GM12864 (cell line): ENCODE measurements at regions not wholly inside any gene's neighbourhood (a gene's known extent, or its start where the extent isn't known, plus 50 kb on each side); places are given as distances from the start of the nearest gene placed in this dataset.

Experiments used
- DNase-seq: peaks from one replicate; pipeline ENCODE4 v3.0.0-alpha.2; 2011; ENCODE audit warnings: low read depth
- H3K4me3 ChIP-seq: 2 replicates; pipeline ENCODE4 v1.5.1; 2011; ENCODE audit warnings: mild to moderate bottlenecking, low read depth, low read length, control low read depth
- TF ChIP-seq, protein P1 (sequence below): IDR thresholded peaks from 2 replicates; pipeline ENCODE4 v1.5.1; 2011; ENCODE audit warnings: low read depth, mild to moderate bottlenecking, moderate library complexity, low read length, control low read depth, inconsistent platforms; ENCODE audit errors: missing control alignments

- TF ChIP-seq, protein P1, sequence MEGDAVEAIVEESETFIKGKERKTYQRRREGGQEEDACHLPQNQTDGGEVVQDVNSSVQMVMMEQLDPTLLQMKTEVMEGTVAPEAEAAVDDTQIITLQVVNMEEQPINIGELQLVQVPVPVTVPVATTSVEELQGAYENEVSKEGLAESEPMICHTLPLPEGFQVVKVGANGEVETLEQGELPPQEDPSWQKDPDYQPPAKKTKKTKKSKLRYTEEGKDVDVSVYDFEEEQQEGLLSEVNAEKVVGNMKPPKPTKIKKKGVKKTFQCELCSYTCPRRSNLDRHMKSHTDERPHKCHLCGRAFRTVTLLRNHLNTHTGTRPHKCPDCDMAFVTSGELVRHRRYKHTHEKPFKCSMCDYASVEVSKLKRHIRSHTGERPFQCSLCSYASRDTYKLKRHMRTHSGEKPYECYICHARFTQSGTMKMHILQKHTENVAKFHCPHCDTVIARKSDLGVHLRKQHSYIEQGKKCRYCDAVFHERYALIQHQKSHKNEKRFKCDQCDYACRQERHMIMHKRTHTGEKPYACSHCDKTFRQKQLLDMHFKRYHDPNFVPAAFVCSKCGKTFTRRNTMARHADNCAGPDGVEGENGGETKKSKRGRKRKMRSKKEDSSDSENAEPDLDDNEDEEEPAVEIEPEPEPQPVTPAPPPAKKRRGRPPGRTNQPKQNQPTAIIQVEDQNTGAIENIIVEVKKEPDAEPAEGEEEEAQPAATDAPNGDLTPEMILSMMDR, result no peak
- H3K4me3 ChIP-seq, result no peak overlapping the region
- no peak for DNase-seq
These were observed 1862.4 kb upstream of the RAG2 start for GRCh38 chr11:38460429-38460828.

- DNase-seq, result no peak
- TF ChIP-seq, protein P1, result no peak
- H3K4me3 ChIP-seq, result no peak overlapping the region
These were observed 1858.3 kb upstream of the RAG2 start for GRCh38 chr11:38456371-38456770.

- H3K4me3 ChIP-seq, result no peak overlapping the region
- TF ChIP-seq, protein P1, result no peak
- no peak for DNase-seq
These were observed 1850.2 kb upstream of the RAG2 start for GRCh38 chr11:38448284-38448683.

DNA sequence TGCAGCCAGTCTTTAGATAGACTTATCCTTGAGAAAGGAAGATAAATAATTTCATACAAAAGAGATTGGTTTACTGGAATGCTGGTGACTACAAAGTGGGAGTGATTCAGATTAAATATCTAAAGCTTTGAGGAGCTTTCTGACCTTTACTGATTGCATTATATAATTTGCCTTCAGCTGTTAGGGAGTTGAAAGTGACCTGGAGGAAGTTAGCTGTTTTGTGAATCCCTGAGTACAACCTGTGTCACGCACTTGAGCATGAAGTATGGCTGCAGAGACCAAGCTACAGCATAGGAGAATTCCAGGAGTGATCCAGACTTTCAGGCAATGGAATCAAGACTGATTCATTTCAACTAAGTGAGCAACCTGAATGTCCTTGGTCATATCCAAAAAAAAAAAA lies 1848.3 kb upstream of the RAG2 start:
- DNase-seq, result no peak
- TF ChIP-seq, protein P1, result no peak
- H3K4me3 ChIP-seq, result no peak overlapping the region

DNA sequence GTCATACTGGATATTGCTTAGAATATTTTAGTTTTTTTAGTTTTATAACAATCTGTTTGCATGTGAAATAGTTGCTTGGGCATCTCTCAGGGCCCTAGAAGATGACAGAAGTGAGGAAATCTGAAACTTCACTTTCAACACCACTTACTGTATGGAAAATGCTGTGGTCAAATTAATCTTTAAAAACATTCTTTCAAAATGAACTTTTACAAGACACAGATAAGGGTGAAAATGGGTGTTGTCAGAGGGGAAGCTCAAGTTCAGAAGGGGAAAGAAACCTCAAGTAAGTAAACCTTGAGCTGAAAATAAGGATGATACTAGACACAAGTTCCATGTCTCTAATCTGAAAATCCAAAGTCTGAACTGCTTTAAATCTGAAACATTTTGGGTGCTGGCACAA lies 1840.1 kb upstream of the RAG2 start:
- TF ChIP-seq, protein P1, result no peak
- no peak for DNase-seq
- H3K4me3 ChIP-seq, result no peak overlapping the region

GRCh38 chr11:38425578-38425977 lies 1827.5 kb upstream of the RAG2 start:
- TF ChIP-seq, protein P1, result no peak
- no peak for DNase-seq
- H3K4me3 ChIP-seq, result no peak overlapping the region

GRCh38 chr11:38423042-38423441 lies 1825.0 kb upstream of the RAG2 start:
- no peak overlapping the region for H3K4me3 ChIP-seq
- TF ChIP-seq, protein P1, result no peak
- no peak for DNase-seq
